ENCODE measurements at regions not wholly inside any gene's neighbourhood (a gene's known extent, or its start where the extent isn't known, plus 50 kb on each side); places are given as distances from the start of the nearest gene placed in this dataset.

DNA sequence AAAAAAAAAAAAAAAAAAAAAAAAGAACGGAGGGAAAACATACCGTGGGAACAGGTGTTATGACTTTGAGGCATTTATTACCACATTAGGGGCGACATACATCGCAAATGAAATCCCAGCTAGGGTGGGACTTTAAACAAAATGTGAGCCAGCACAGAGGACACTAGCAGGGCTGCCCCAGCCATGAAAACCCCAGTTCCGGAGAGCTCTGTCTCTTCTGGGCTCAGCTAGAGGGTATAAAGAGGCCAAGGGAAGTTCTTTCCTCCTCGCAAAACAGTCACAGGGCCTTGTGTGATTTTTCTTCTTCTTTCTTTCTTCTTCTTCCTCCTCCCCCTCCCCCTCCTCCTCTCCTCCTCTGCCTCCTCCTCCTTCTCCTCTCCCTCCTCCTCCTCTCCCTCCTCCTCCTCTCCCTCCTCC is 59.9 kb upstream of the ECHDC3 start:
- DNase-seq (ENCODE audit: low read depth): no peak
- no peak overlapping the region for H3K4me3 ChIP-seq (ENCODE audit: low read length)
- peaks cover 11% of the 10 kb centered on the region for H3K4me1 ChIP-seq (ENCODE audit: control insufficient read depth, insufficient read depth, low read length)
- no peak overlapping the region for H3K9ac ChIP-seq (ENCODE audit: low read length)
- no peaks in the 10 kb centered on the region for H3K36me3 ChIP-seq (ENCODE audit: control insufficient read depth, insufficient read depth, low read length, severe bottlenecking)
- peaks cover 28% of the 10 kb centered on the region for H3K27me3 ChIP-seq (replicated peaks; ENCODE audit: control insufficient read depth, insufficient read depth, low read length)
- H3K9me3 ChIP-seq (ENCODE audit: control insufficient read depth, low read length): no peaks in the 10 kb centered on the region

- H3K9ac ChIP-seq (ENCODE audit: low read length): no peak overlapping the region
- H3K36me3 ChIP-seq (ENCODE audit: control insufficient read depth, insufficient read depth, low read length, severe bottlenecking): no peaks in the 10 kb centered on the region
- DNase-seq (ENCODE audit: low read depth): no peak
- no peaks in the 10 kb centered on the region for H3K9me3 ChIP-seq (ENCODE audit: control insufficient read depth, low read length)
- H3K4me1 ChIP-seq (ENCODE audit: control insufficient read depth, insufficient read depth, low read length): peaks cover 5% of the 10 kb centered on the region
- no peak overlapping the region for H3K4me3 ChIP-seq (ENCODE audit: low read length)
- peaks cover 39% of the 10 kb centered on the region for H3K27me3 ChIP-seq (replicated peaks; ENCODE audit: control insufficient read depth, insufficient read depth, low read length)
Measured at GRCh38 chr10:11680496-11680895, 61.7 kb upstream of the ECHDC3 start.

DNA sequence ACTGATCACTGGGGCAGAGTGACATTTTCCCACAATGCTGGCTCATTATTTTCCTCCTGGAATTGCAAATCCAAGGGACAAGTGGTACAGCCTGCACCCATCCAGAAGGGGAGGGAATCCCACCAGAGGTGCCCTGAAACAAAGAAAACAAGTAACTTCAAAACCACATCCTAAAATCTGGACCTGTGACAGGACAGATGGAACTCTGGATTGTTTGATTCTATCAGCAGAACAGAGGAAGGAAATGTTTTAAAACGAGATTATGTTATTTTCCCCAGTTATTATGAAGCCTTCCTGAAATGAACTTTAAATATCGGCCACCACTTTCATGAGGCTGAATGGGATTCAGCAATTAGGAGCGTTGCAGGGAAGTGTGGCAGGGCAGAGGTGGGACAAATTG is 62.2 kb upstream of the ECHDC3 start:
- H3K36me3 ChIP-seq (ENCODE audit: control insufficient read depth, insufficient read depth, low read length, severe bottlenecking): no peaks in the 10 kb centered on the region
- H3K4me3 ChIP-seq (ENCODE audit: low read length): no peak overlapping the region
- no peak overlapping the region for H3K9ac ChIP-seq (ENCODE audit: low read length)
- H3K9me3 ChIP-seq (ENCODE audit: control insufficient read depth, low read length): no peaks in the 10 kb centered on the region
- H3K27me3 ChIP-seq (replicated peaks; ENCODE audit: control insufficient read depth, insufficient read depth, low read length): peaks cover 42% of the 10 kb centered on the region
- no peak for DNase-seq (ENCODE audit: low read depth)
- H3K4me1 ChIP-seq (ENCODE audit: control insufficient read depth, insufficient read depth, low read length): no peaks in the 10 kb centered on the region

DNA sequence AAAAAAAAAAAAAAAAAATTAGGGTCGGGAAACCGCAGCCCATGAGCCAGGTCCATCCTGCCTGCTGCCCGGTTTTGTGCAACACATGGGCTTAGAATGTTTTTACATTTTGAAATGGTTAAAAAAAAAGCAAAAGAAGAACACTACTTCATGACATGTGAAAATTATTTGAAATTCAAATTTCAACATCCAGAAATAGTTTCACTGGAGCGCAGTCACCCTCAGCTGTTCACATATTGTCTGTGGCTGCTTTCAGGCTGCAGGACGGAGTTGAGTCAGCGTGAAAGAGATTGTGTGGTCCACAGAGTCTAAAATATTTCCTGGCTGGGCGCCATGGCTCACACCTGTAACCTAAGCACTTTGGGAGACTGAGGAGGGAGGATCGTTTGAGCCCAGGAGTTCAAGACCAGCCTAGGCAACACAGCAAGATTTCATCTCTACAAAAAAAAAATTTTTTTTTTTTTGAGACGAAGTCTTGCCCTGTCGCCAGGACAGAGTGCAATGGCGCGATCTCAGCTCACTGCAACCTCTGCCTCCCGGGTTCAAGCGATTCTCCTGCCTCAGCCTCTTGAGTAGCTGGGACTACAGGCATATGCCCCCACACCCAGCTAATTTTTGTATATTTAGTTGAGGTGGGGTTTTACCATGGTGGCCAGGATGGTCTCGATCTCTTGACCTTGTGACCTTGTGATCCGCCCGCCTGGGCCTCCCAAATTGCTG is 63.9 kb upstream of the ECHDC3 start:
- Histone ChIP-seq H3K36me3 (ENCODE audit: control insufficient read depth, insufficient read depth, low read length, severe bottlenecking) (no peaks in the 10 kb centered on the region), H3K27me3 (replicated peaks; ENCODE audit: control insufficient read depth, insufficient read depth, low read length) (peaks cover 42% of the 10 kb centered on the region), H3K9ac (ENCODE audit: low read length) (no peak overlapping the region), H3K4me1 (ENCODE audit: control insufficient read depth, insufficient read depth, low read length) (no peaks in the 10 kb centered on the region), H3K9me3 (ENCODE audit: control insufficient read depth, low read length) (no peaks in the 10 kb centered on the region), H3K4me3 (ENCODE audit: low read length) (no peak overlapping the region)
- peak; percentile 45 for DNase-seq (ENCODE audit: low read depth)

DNA sequence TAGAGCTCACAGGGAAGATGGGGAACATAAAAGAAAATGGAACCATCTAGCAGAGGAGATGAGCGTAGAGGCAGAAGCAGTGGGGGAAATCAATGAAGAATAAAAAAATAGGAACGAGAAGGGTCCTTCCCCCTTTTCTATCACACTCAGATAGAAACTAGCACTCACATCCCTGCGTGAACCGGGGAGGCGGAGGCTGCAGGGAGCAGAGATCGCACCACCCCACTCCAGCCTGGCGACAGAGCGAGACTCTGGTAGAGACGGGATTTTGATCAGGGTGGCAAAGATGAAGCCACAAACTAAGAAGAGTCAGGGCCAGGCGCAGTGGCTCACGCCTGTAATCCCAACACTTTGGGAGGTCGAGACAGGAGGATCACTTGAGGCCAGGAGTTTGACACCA is 64.7 kb upstream of the ECHDC3 start:
- Histone ChIP-seq H3K4me1 (ENCODE audit: control insufficient read depth, insufficient read depth, low read length) (no peaks in the 10 kb centered on the region), H3K27me3 (replicated peaks; ENCODE audit: control insufficient read depth, insufficient read depth, low read length) (peaks cover 37% of the 10 kb centered on the region), H3K4me3 (ENCODE audit: low read length) (no peak overlapping the region), H3K9me3 (ENCODE audit: control insufficient read depth, low read length) (no peaks in the 10 kb centered on the region), H3K36me3 (ENCODE audit: control insufficient read depth, insufficient read depth, low read length, severe bottlenecking) (no peaks in the 10 kb centered on the region), H3K9ac (ENCODE audit: low read length) (no peak overlapping the region)
- DNase-seq (ENCODE audit: low read depth): no peak

- Histone ChIP-seq H3K27me3 (replicated peaks; ENCODE audit: control insufficient read depth, insufficient read depth, low read length) (peaks cover 14% of the 10 kb centered on the region), H3K4me3 (ENCODE audit: low read length) (no peak overlapping the region), H3K36me3 (ENCODE audit: control insufficient read depth, insufficient read depth, low read length, severe bottlenecking) (no peaks in the 10 kb centered on the region), H3K9me3 (ENCODE audit: control insufficient read depth, low read length) (no peaks in the 10 kb centered on the region), H3K9ac (ENCODE audit: low read length) (no peak overlapping the region), H3K4me1 (ENCODE audit: control insufficient read depth, insufficient read depth, low read length) (no peaks in the 10 kb centered on the region)
- DNase-seq (ENCODE audit: low read depth): no peak
Measured at GRCh38 chr10:11673346-11674280, 62.2 kb upstream of the USP6NL start.

GRCh38 chr10:11672836-11673235 is 61.4 kb upstream of the USP6NL start:
- no peak overlapping the region for H3K9ac ChIP-seq (ENCODE audit: low read length)
- DNase-seq (ENCODE audit: low read depth): no peak
- H3K4me1 ChIP-seq (ENCODE audit: control insufficient read depth, insufficient read depth, low read length): no peaks in the 10 kb centered on the region
- no peaks in the 10 kb centered on the region for H3K36me3 ChIP-seq (ENCODE audit: control insufficient read depth, insufficient read depth, low read length, severe bottlenecking)
- H3K4me3 ChIP-seq (ENCODE audit: low read length): no peak overlapping the region
- H3K9me3 ChIP-seq (ENCODE audit: control insufficient read depth, low read length): no peaks in the 10 kb centered on the region
- peaks cover 14% of the 10 kb centered on the region for H3K27me3 ChIP-seq (replicated peaks; ENCODE audit: control insufficient read depth, insufficient read depth, low read length)

GRCh38 chr10:11670381-11670780 is 58.9 kb upstream of the USP6NL start:
- peaks cover 13% of the 10 kb centered on the region for H3K27me3 ChIP-seq (replicated peaks; ENCODE audit: control insufficient read depth, insufficient read depth, low read length)
- H3K9me3 ChIP-seq (ENCODE audit: control insufficient read depth, low read length): peaks cover 4% of the 10 kb centered on the region
- H3K4me1 ChIP-seq (ENCODE audit: control insufficient read depth, insufficient read depth, low read length): no peaks in the 10 kb centered on the region
- H3K9ac ChIP-seq (ENCODE audit: low read length): no peak overlapping the region
- no peak for DNase-seq (ENCODE audit: low read depth)
- no peak overlapping the region for H3K4me3 ChIP-seq (ENCODE audit: low read length)
- no peaks in the 10 kb centered on the region for H3K36me3 ChIP-seq (ENCODE audit: control insufficient read depth, insufficient read depth, low read length, severe bottlenecking)

- Histone ChIP-seq H3K4me1 (ENCODE audit: control insufficient read depth, insufficient read depth, low read length) (no peaks in the 10 kb centered on the region), H3K9ac (ENCODE audit: low read length) (no peak overlapping the region), H3K27me3 (replicated peaks; ENCODE audit: control insufficient read depth, insufficient read depth, low read length) (peaks cover 18% of the 10 kb centered on the region), H3K36me3 (ENCODE audit: control insufficient read depth, insufficient read depth, low read length, severe bottlenecking) (no peaks in the 10 kb centered on the region), H3K4me3 (ENCODE audit: low read length) (no peak overlapping the region), H3K9me3 (ENCODE audit: control insufficient read depth, low read length) (peaks cover 4% of the 10 kb centered on the region)
- DNase-seq (ENCODE audit: low read depth): no peak
Measured at GRCh38 chr10:11668847-11669610, 57.6 kb upstream of the USP6NL start.

- no peak for DNase-seq (ENCODE audit: low read depth)
- H3K9ac ChIP-seq (ENCODE audit: low read length): no peak overlapping the region
- peaks cover 4% of the 10 kb centered on the region for H3K9me3 ChIP-seq (ENCODE audit: control insufficient read depth, low read length)
- no peak overlapping the region for H3K4me3 ChIP-seq (ENCODE audit: low read length)
- peaks cover 25% of the 10 kb centered on the region for H3K27me3 ChIP-seq (replicated peaks; ENCODE audit: control insufficient read depth, insufficient read depth, low read length)
- H3K4me1 ChIP-seq (ENCODE audit: control insufficient read depth, insufficient read depth, low read length): no peaks in the 10 kb centered on the region
- H3K36me3 ChIP-seq (ENCODE audit: control insufficient read depth, insufficient read depth, low read length, severe bottlenecking): no peaks in the 10 kb centered on the region
Measured at GRCh38 chr10:11667756-11668155, 56.3 kb upstream of the USP6NL start.
